ENCODE measurements at regions not wholly inside any gene's neighbourhood (a gene's known extent, or its start where the extent isn't known, plus 50 kb on each side); places are given as distances from the start of the nearest gene placed in this dataset.

DNA sequence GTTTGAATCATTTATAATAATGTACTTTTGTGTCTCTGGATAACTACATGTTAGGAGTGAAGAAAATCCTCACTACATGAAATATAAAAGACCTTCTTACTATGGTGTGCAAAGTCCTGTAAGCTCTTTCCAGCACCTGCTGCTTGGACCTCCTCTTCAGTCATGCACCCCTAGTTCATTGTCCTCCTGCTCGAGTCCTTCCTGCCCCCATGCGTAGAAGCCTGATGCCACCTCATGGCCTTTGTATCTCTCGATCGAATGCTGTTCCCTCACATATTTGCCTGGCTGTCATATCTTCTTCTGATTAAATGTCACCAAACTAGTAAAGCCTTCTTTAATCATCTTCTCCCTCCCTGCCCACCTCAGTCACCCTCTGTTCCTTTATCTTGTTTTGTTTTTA lies 49.9 kb upstream of the SUCLG2 start:
- no peak for DNase-seq (ENCODE audit: low read depth in 1 of 2, low spot score in 1 of 2)

More for the DNA sequence above, 49.9 kb upstream of the SUCLG2 start:
- Histone ChIP-seq H3K27me3 (ENCODE audit: insufficient read depth, poor library complexity, severe bottlenecking) (peaks cover 5% of the 10 kb centered on the region), H3K4me3 (replicated peaks; ENCODE audit: insufficient read depth, low read length) (no peak overlapping the region), H3K27ac (replicated peaks) (no peak overlapping the region)
- TF ChIP-seq GABPA (IDR thresholded peaks at IDR 0.05; ENCODE audit: low read depth) = no peak
- TF ChIP-seq POLR2AphosphoS5 (IDR thresholded peaks at IDR 0.05; ENCODE audit: low read depth) = no peak
- TF ChIP-seq, protein P1, sequence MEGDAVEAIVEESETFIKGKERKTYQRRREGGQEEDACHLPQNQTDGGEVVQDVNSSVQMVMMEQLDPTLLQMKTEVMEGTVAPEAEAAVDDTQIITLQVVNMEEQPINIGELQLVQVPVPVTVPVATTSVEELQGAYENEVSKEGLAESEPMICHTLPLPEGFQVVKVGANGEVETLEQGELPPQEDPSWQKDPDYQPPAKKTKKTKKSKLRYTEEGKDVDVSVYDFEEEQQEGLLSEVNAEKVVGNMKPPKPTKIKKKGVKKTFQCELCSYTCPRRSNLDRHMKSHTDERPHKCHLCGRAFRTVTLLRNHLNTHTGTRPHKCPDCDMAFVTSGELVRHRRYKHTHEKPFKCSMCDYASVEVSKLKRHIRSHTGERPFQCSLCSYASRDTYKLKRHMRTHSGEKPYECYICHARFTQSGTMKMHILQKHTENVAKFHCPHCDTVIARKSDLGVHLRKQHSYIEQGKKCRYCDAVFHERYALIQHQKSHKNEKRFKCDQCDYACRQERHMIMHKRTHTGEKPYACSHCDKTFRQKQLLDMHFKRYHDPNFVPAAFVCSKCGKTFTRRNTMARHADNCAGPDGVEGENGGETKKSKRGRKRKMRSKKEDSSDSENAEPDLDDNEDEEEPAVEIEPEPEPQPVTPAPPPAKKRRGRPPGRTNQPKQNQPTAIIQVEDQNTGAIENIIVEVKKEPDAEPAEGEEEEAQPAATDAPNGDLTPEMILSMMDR (IDR thresholded peaks at IDR 0.05; ENCODE audit: insufficient read depth, low read length) = no peak
- TF ChIP-seq, protein P2, sequence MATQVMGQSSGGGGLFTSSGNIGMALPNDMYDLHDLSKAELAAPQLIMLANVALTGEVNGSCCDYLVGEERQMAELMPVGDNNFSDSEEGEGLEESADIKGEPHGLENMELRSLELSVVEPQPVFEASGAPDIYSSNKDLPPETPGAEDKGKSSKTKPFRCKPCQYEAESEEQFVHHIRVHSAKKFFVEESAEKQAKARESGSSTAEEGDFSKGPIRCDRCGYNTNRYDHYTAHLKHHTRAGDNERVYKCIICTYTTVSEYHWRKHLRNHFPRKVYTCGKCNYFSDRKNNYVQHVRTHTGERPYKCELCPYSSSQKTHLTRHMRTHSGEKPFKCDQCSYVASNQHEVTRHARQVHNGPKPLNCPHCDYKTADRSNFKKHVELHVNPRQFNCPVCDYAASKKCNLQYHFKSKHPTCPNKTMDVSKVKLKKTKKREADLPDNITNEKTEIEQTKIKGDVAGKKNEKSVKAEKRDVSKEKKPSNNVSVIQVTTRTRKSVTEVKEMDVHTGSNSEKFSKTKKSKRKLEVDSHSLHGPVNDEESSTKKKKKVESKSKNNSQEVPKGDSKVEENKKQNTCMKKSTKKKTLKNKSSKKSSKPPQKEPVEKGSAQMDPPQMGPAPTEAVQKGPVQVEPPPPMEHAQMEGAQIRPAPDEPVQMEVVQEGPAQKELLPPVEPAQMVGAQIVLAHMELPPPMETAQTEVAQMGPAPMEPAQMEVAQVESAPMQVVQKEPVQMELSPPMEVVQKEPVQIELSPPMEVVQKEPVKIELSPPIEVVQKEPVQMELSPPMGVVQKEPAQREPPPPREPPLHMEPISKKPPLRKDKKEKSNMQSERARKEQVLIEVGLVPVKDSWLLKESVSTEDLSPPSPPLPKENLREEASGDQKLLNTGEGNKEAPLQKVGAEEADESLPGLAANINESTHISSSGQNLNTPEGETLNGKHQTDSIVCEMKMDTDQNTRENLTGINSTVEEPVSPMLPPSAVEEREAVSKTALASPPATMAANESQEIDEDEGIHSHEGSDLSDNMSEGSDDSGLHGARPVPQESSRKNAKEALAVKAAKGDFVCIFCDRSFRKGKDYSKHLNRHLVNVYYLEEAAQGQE (IDR thresholded peaks at IDR 0.05; ENCODE audit: insufficient replicate concordance, low read depth) = no peak
- TF ChIP-seq SPI1 (IDR thresholded peaks at IDR 0.05; ENCODE audit: borderline replicate concordance, low read depth) = no peak
